Vagina (tissue), 2 donors: ENCODE measurements at regions not wholly inside any gene's neighbourhood (a gene's known extent, or its start where the extent isn't known, plus 50 kb on each side); places are given as distances from the start of the nearest gene placed in this dataset.

Experiments used
- POLR2A ChIP-seq, 2 donors: fragments of 450-650 bp; IDR thresholded peaks; one replicate each; pipeline ENCODE4 v1.6.1; 2017; ENCODE audit warnings: antibody characterized with exemption in 2 of 2, mild to moderate bottlenecking in 2 of 2, moderate library complexity in 2 of 2
- POLR2AphosphoS5 ChIP-seq, 2 donors: sonication (generic); formaldehyde crosslinking; IDR thresholded peaks; one replicate each; pipeline ENCODE4 v1.9.0; 2017; ENCODE audit warnings: antibody characterized with exemption in 2 of 2, mild to moderate bottlenecking in 2 of 2, low read depth in 1 of 2; ENCODE audit not compliant: insufficient read depth in 1 of 2
- TF ChIP-seq, protein P1 (sequence below), 3 experiments: fragments of 450-650 bp in 2 of 3; fragments of 200-600 bp in 1 of 3; sonication (generic) in 1 of 3; IDR thresholded peaks; one replicate each; pipeline ENCODE4 v1.5.1; 2017 to 2019; ENCODE audit warnings: antibody characterized with exemption in 3 of 3, mild to moderate bottlenecking in 2 of 3, moderate library complexity in 2 of 3

DNA sequence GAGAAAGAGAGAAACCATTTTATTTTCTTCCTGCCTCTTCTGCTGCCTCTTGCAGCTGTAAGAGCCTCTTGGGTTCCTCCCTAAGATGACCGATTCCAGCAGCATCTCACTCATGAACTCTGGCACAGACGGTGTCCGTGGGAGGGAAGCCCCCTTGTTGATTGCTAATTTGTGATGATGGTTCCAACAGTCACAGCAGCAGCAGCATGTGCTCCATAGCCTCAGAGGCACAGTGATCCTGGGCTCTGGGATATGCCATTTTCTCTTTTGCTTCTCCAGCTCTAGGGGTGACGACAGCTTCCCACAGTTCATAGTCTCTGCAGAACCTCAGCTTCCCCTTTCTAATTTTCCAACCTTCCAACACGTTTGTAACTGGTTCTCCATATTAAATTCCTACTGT, 324.2 kb upstream of the HS6ST1 start:
- TF ChIP-seq, protein P1, sequence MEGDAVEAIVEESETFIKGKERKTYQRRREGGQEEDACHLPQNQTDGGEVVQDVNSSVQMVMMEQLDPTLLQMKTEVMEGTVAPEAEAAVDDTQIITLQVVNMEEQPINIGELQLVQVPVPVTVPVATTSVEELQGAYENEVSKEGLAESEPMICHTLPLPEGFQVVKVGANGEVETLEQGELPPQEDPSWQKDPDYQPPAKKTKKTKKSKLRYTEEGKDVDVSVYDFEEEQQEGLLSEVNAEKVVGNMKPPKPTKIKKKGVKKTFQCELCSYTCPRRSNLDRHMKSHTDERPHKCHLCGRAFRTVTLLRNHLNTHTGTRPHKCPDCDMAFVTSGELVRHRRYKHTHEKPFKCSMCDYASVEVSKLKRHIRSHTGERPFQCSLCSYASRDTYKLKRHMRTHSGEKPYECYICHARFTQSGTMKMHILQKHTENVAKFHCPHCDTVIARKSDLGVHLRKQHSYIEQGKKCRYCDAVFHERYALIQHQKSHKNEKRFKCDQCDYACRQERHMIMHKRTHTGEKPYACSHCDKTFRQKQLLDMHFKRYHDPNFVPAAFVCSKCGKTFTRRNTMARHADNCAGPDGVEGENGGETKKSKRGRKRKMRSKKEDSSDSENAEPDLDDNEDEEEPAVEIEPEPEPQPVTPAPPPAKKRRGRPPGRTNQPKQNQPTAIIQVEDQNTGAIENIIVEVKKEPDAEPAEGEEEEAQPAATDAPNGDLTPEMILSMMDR (IDR thresholded peaks at IDR 0.05), result no peak
- TF ChIP-seq POLR2A (IDR thresholded peaks at IDR 0.05), result no peak
- no peak for TF ChIP-seq POLR2AphosphoS5 (IDR thresholded peaks at IDR 0.05; ENCODE audit: insufficient read depth in 1 of 2, low read depth in 1 of 2)
